ENCODE measurements at regions not wholly inside any gene's neighbourhood (a gene's known extent, or its start where the extent isn't known, plus 50 kb on each side); places are given as distances from the start of the nearest gene placed in this dataset.

GRCh38 chr12:91928501-91928900 lies 217.1 kb downstream of the BTG1 start:
- TF ChIP-seq CTCF (IDR thresholded peaks at IDR 0.05; ENCODE audit: poor library complexity) (no peak), EZH2phosphoT487 (IDR thresholded peaks at IDR 0.05; ENCODE audit: low read depth, severe bottlenecking, unreplicated experiment) (no peak)

Data from hepatocyte (in vitro differentiated cells).